ENCODE measurements at regions not wholly inside any gene's neighbourhood (a gene's known extent, or its start where the extent isn't known, plus 50 kb on each side); places are given as distances from the start of the nearest gene placed in this dataset.

- TF ChIP-seq, protein P1, sequence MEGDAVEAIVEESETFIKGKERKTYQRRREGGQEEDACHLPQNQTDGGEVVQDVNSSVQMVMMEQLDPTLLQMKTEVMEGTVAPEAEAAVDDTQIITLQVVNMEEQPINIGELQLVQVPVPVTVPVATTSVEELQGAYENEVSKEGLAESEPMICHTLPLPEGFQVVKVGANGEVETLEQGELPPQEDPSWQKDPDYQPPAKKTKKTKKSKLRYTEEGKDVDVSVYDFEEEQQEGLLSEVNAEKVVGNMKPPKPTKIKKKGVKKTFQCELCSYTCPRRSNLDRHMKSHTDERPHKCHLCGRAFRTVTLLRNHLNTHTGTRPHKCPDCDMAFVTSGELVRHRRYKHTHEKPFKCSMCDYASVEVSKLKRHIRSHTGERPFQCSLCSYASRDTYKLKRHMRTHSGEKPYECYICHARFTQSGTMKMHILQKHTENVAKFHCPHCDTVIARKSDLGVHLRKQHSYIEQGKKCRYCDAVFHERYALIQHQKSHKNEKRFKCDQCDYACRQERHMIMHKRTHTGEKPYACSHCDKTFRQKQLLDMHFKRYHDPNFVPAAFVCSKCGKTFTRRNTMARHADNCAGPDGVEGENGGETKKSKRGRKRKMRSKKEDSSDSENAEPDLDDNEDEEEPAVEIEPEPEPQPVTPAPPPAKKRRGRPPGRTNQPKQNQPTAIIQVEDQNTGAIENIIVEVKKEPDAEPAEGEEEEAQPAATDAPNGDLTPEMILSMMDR (conservative IDR thresholded peaks at IDR 0.05; ENCODE audit: low read depth, low read length), result no peak
- TF ChIP-seq EZH2 (IDR thresholded peaks at IDR 0.05; ENCODE audit: low read length, unreplicated experiment), result no peak
These were observed 361.8 kb upstream of the PIK3C3 start for GRCh38 chr18:41593171-41593675.
